ENCODE measurements at regions not wholly inside any gene's neighbourhood (a gene's known extent, or its start where the extent isn't known, plus 50 kb on each side); places are given as distances from the start of the nearest gene placed in this dataset.

DNA sequence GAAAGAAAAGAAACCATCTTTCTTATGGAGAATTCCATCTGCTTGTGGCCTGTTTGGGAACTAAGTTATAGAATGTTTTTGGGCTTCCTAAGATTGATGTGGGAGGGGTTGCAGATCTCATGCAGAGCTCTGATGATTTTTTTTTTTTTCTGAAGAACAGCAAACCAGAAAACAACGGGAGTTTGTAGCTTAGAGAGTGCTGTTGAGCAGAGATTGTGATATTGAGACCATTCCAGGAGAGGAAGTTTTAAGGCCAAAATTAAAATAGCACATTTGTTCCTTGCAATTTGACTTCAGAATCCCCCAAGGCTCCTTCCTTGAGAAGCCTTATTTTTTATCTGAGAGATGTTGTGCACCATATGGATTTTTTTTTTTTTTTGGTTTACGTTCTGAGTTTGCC, 159.5 kb upstream of the NRP1 start:
- Histone ChIP-seq H3K27ac (replicated peaks) (no peak overlapping the region), H3K27me3 (ENCODE audit: insufficient read depth, poor library complexity, severe bottlenecking) (no peaks in the 10 kb centered on the region), H3K4me3 (replicated peaks; ENCODE audit: insufficient read depth, low read length) (no peak overlapping the region)
- no peak for TF ChIP-seq GABPA (IDR thresholded peaks at IDR 0.05; ENCODE audit: low read depth)
- DNase-seq (ENCODE audit: low read depth in 1 of 2, low spot score in 1 of 2), result no peak

DNA sequence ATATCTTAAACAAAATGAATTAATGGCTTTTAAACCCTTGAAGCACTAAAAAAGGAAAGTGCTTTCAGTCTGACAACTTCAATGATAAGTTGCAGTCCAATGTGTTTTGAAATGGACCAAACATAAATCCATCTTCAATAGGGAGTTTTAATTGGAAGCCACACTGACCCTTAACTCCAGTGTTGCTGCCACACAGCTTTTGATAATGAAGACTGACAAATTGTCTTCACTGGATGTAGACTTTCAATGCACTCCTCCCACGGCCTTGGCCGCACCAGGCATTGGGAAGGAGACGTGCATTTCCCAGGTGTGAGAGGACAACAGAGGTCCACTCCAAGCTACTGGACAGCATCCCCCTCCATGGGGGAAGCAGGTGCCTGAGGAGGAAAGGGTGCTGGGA, 159.0 kb upstream of the NRP1 start:
- TF ChIP-seq, protein P1, sequence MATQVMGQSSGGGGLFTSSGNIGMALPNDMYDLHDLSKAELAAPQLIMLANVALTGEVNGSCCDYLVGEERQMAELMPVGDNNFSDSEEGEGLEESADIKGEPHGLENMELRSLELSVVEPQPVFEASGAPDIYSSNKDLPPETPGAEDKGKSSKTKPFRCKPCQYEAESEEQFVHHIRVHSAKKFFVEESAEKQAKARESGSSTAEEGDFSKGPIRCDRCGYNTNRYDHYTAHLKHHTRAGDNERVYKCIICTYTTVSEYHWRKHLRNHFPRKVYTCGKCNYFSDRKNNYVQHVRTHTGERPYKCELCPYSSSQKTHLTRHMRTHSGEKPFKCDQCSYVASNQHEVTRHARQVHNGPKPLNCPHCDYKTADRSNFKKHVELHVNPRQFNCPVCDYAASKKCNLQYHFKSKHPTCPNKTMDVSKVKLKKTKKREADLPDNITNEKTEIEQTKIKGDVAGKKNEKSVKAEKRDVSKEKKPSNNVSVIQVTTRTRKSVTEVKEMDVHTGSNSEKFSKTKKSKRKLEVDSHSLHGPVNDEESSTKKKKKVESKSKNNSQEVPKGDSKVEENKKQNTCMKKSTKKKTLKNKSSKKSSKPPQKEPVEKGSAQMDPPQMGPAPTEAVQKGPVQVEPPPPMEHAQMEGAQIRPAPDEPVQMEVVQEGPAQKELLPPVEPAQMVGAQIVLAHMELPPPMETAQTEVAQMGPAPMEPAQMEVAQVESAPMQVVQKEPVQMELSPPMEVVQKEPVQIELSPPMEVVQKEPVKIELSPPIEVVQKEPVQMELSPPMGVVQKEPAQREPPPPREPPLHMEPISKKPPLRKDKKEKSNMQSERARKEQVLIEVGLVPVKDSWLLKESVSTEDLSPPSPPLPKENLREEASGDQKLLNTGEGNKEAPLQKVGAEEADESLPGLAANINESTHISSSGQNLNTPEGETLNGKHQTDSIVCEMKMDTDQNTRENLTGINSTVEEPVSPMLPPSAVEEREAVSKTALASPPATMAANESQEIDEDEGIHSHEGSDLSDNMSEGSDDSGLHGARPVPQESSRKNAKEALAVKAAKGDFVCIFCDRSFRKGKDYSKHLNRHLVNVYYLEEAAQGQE (IDR thresholded peaks at IDR 0.05; ENCODE audit: insufficient replicate concordance, low read depth), result no peak
- TF ChIP-seq, protein P2, sequence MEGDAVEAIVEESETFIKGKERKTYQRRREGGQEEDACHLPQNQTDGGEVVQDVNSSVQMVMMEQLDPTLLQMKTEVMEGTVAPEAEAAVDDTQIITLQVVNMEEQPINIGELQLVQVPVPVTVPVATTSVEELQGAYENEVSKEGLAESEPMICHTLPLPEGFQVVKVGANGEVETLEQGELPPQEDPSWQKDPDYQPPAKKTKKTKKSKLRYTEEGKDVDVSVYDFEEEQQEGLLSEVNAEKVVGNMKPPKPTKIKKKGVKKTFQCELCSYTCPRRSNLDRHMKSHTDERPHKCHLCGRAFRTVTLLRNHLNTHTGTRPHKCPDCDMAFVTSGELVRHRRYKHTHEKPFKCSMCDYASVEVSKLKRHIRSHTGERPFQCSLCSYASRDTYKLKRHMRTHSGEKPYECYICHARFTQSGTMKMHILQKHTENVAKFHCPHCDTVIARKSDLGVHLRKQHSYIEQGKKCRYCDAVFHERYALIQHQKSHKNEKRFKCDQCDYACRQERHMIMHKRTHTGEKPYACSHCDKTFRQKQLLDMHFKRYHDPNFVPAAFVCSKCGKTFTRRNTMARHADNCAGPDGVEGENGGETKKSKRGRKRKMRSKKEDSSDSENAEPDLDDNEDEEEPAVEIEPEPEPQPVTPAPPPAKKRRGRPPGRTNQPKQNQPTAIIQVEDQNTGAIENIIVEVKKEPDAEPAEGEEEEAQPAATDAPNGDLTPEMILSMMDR (IDR thresholded peaks at IDR 0.05; ENCODE audit: insufficient read depth, low read length), result no peak
- TF ChIP-seq SPI1 (IDR thresholded peaks at IDR 0.05; ENCODE audit: borderline replicate concordance, low read depth) (no peak), POLR2AphosphoS5 (IDR thresholded peaks at IDR 0.05; ENCODE audit: low read depth) (no peak), GABPA (IDR thresholded peaks at IDR 0.05; ENCODE audit: low read depth) (no peak)
- no peak overlapping the region for H3K27ac ChIP-seq (replicated peaks)
- DNase-seq (ENCODE audit: low read depth in 1 of 2, low spot score in 1 of 2), result no peak
- no peak overlapping the region for H3K4me3 ChIP-seq (replicated peaks; ENCODE audit: insufficient read depth, low read length)
- H3K27me3 ChIP-seq (ENCODE audit: insufficient read depth, poor library complexity, severe bottlenecking), result no peaks in the 10 kb centered on the region

DNA sequence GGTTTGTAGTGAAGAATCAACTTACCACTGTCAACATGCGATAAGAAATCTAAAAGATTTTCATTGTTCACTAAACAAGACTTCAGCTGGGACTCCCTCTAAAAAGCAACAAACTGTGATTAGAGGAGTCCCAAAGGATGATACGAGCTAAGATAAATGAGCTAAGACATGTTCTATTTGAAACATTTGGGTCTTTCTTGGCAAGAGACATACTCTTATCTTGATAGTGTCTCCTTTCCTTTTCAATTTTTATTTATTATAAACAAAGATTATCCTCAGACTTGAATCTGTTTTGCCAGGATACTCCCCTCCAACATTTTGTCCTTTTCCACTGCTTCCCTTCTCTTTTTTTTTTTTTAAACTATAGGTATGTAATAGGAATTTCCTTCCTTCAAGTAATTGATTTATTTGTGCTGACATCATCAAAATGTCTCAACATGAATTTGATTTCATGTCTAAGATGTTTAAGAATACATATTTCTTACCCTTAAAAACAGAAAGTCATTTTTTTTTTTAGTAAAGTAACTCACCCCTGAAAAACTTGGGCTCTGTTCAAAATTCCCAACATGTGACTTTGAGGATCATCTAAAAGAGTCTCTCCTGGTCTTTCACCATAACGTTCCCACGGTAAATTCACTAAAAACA, 158.4 kb upstream of the NRP1 start:
- DNase-seq (ENCODE audit: low read depth in 1 of 2, low spot score in 1 of 2), result no peak
- TF ChIP-seq, protein P2 (IDR thresholded peaks at IDR 0.05; ENCODE audit: insufficient read depth, low read length), result no peak
- Histone ChIP-seq H3K27ac (replicated peaks) (no peak overlapping the region), H3K4me3 (replicated peaks; ENCODE audit: insufficient read depth, low read length) (no peak overlapping the region), H3K27me3 (ENCODE audit: insufficient read depth, poor library complexity, severe bottlenecking) (no peaks in the 10 kb centered on the region)

DNA sequence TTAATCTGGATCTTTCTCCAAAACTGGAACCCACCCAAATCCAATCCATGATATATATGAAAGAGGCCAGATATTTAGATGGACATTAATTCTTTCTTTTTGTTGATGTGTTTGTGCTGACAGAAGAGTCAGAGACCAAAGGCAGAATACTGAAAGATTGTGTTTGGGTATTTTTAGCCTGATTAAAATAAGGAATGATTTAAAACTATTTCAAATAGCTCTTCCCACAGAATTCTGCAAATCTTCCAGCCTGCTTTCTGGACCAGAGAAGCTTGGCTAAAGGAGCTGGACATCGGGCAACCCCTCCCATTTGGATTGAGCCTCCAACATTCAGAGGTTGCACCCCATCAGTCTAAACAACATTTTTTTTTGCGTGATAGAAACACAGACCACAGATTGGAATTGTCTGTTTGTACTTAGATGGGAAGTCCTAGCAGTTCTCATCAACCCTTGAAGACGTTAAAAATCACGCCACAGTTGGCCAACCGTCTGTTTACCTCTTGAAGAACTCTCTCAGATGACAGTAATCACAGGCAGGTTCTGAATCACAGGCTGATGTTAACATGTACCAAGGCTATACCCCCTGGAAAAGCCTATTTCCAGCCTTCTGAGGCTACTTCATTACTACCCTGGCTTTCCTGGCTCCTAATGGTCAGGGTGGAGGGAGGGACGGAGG, 155.2 kb upstream of the NRP1 start:
- H3K27ac ChIP-seq (replicated peaks), result no peak overlapping the region
- H3K4me3 ChIP-seq (replicated peaks; ENCODE audit: insufficient read depth, low read length), result no peak overlapping the region
- no peak for TF ChIP-seq GABPA (IDR thresholded peaks at IDR 0.05; ENCODE audit: low read depth)
- no peak for DNase-seq (ENCODE audit: low read depth in 1 of 2, low spot score in 1 of 2)
- no peaks in the 10 kb centered on the region for H3K27me3 ChIP-seq (ENCODE audit: insufficient read depth, poor library complexity, severe bottlenecking)

DNA sequence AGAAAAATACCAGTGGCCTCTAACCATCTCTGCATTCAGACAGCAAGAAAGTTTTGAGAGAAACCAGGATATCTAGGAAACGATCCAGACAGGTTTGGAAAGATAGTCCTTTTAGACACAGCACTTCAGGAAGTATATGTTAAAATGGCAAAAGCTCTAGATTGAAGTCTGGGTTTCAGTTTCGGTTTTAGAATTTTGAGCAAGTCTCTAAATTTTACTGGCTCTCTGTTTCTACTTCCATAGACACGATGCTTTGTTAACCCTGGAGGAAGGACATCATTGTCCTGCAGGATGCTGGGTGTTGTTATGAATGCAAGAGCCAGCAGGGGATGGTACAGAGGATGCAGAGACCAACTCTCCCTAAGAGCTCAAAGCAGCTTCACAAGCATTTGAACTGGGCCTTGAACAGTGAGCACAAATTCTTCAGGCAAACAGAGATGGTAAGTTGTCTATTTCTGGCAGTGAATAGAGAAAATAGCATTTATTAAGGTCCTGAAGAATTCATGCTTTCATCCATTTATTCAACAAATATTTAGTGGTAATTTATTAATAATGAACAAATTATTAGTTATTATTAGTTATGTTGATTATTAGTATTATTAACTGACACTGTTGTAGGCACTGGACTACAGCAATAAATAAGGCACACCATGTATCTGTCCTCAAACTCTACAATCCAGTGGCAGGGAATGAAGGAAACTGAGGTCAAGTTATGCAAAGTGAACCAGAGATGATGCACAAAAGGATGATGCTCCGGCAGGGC, 152.7 kb upstream of the NRP1 start:
- TF ChIP-seq, protein P1 (IDR thresholded peaks at IDR 0.05; ENCODE audit: insufficient replicate concordance, low read depth), result no peak
- no peak for TF ChIP-seq SPI1 (IDR thresholded peaks at IDR 0.05; ENCODE audit: borderline replicate concordance, low read depth)
- TF ChIP-seq, protein P2 (IDR thresholded peaks at IDR 0.05; ENCODE audit: insufficient read depth, low read length), result no peak
- no peak for TF ChIP-seq POLR2AphosphoS5 (IDR thresholded peaks at IDR 0.05; ENCODE audit: low read depth)
- TF ChIP-seq GABPA (IDR thresholded peaks at IDR 0.05; ENCODE audit: low read depth), result no peak
- DNase-seq (ENCODE audit: low read depth in 1 of 2, low spot score in 1 of 2), result no peak
- Histone ChIP-seq H3K27ac (replicated peaks) (no peak overlapping the region), H3K4me3 (replicated peaks; ENCODE audit: insufficient read depth, low read length) (no peak overlapping the region), H3K27me3 (ENCODE audit: insufficient read depth, poor library complexity, severe bottlenecking) (no peaks in the 10 kb centered on the region)

All from HL-60 (cell line).